ENCODE measurements at regions not wholly inside any gene's neighbourhood (a gene's known extent, or its start where the extent isn't known, plus 50 kb on each side); places are given as distances from the start of the nearest gene placed in this dataset.

GRCh38 chrX:15158736-15159406 is 111.0 kb downstream of the ASB9 start:
- WGBS, 4 donors, result 73 to 78% (median 75%) methylated on average over 5 to 7 of the region's 7 CpGs
- no peaks in the 10 kb centered on the region for H3K4me1 ChIP-seq (replicated peaks in 1 of 2)
- intact Hi-C loops (cut with DNase I), result no loop called here

DNA sequence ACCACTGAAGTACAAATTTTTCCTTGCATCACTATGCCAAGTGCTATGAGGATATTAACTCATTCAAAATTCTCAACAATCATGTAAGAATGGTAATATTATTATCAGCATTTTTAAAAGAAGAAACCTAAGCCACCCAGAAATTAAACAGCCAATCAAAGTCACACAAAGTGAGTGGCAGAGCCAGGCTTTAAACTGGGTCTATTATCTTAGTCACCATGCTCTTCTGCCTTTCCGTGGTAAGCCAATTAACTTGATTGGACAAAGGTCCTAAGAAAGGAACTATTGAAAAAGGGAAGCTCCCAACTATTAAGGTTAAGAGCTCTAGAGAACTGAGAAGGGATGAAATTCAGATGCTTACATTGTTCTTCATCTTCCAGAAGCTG is 111.5 kb downstream of the ASB9 start:
- Histone ChIP-seq H3K27ac (no peak overlapping the region), H3K36me3 (replicated peaks in 1 of 2) (no peaks in the 10 kb centered on the region), H3K4me3 (no peak overlapping the region), H3K9me3 (replicated peaks in 1 of 3) (no peaks in the 10 kb centered on the region), H3K4me1 (replicated peaks in 1 of 2) (no peaks in the 10 kb centered on the region), H3K27me3 (peaks cover 13% of the 10 kb centered on the region)
- intact Hi-C loops (cut with DNase I), result no loop called here
- WGBS, 4 donors, result 40 to 62% (median 48%) methylated on average over 1 of the region's 1 CpG
- TF ChIP-seq CTCF (IDR thresholded peaks at IDR 0.05), result no peak
- TF ChIP-seq POLR2A (IDR thresholded peaks at IDR 0.05), result no peak
- DNase-seq, result no peak

More at GRCh38 chrX:15158736-15159406, 111.0 kb downstream of the ASB9 start:
- Histone ChIP-seq H3K4me3 (no peak overlapping the region), H3K36me3 (replicated peaks in 1 of 2) (no peaks in the 10 kb centered on the region), H3K27ac (no peak overlapping the region), H3K27me3 (peaks cover 8% of the 10 kb centered on the region), H3K9me3 (replicated peaks in 1 of 3) (no peaks in the 10 kb centered on the region)
- no peak for TF ChIP-seq POLR2A (IDR thresholded peaks at IDR 0.05)
- TF ChIP-seq CTCF (IDR thresholded peaks at IDR 0.05), result no peak
- DNase-seq, result no peak

- DNase-seq, result no peak
- no peak overlapping the region for H3K27ac ChIP-seq
- WGBS, 4 donors, result 66 to 82% (median 71%) methylated on average over 2 of the region's 2 CpGs
- H3K4me3 ChIP-seq, result no peak overlapping the region
- TF ChIP-seq CTCF (IDR thresholded peaks at IDR 0.05), result no peak
- TF ChIP-seq POLR2A (IDR thresholded peaks at IDR 0.05), result no peak
- H3K36me3 ChIP-seq (replicated peaks in 1 of 2), result no peaks in the 10 kb centered on the region
- no peaks in the 10 kb centered on the region for H3K9me3 ChIP-seq (replicated peaks in 1 of 3)
- intact Hi-C loops (cut with DNase I), result no loop called here
- H3K27me3 ChIP-seq, result peaks cover 17% of the 10 kb centered on the region
- no peaks in the 10 kb centered on the region for H3K4me1 ChIP-seq (replicated peaks in 1 of 2)
These were observed 112.3 kb downstream of the ASB9 start for GRCh38 chrX:15157624-15158023.

DNA sequence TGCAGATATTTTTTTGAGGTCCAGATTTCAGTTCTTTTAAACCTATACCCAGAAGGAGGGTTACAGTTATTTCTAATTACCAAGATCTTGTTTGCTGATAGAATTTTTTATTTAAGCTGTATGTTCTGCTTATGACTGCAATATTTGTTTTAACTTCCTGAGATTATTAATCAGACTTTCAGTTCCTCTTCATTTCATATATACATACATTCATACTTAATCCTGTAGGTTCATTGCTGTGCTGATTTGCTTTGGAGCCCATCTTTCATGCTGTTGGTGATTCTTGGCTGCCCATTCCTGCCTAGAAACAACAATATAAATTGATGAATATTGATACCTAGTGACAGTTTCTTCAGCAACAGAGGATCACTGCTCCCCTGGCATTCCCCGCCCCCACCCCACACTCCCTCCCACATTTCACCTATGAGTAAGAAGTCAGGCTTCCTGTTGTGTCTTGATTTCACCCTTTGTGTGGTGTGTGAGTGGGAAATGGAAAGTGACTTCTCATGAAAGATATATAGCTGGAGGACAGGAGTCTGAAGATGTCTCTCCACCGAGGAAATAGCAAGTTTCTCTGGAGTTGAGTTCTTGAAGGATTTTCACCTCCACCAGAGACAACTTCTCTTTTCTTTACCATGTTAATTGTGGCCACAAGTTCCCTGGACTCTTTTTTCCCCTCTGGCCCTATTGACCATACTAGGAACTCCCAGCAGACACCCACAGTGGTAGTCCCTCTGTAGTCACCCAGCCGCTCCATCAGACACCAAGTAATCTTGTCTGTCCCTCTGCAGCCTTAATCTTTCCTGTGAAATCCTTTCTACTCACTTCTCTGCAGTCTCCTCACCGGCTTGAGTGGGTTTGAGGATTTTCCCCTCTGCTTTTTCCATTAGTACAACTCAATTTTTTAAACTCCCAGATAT is 118.4 kb downstream of the ASB9 start:
- TF ChIP-seq CTCF (IDR thresholded peaks at IDR 0.05) (no peak), POLR2A (IDR thresholded peaks at IDR 0.05) (no peak)
- H3K9me3 ChIP-seq (replicated peaks in 1 of 3), result no peaks in the 10 kb centered on the region
- no peak overlapping the region for H3K27ac ChIP-seq
- H3K36me3 ChIP-seq (replicated peaks in 1 of 2), result no peaks in the 10 kb centered on the region
- no peaks in the 10 kb centered on the region for H3K4me1 ChIP-seq (replicated peaks in 1 of 2)
- intact Hi-C loops (cut with DNase I), result no loop called here
- DNase-seq, result no peak
- WGBS, 4 donors, result 59 to 81% (median 77%) methylated on average over 4 of the region's 4 CpGs
- no peak overlapping the region for H3K4me3 ChIP-seq
- peaks cover 35% of the 10 kb centered on the region for H3K27me3 ChIP-seq

Data from adrenal gland (tissue), 9 donors.